Lower lobe of right lung (tissue), 2 donors: ENCODE measurements at regions not wholly inside any gene's neighbourhood (a gene's known extent, or its start where the extent isn't known, plus 50 kb on each side); places are given as distances from the start of the nearest gene placed in this dataset.

Experiments
- ATAC-seq, 2 donors: fragments of 200-7000 bp; cut with Tn5 transposase; one replicate each; pipeline ENCODE4 v1.9.1; 2020 to 2022; ENCODE audit warnings: mild to moderate bottlenecking in 2 of 2, moderate library complexity in 2 of 2
- DNase-seq: peaks from one replicate; pipeline ENCODE4 v3.0.0-alpha.2; 2020
- H3K27ac ChIP-seq: fragments of 200-600 bp; one replicate; pipeline ENCODE4 v1.8.0; 2022
- H3K27me3 ChIP-seq: fragments of 200-600 bp; one replicate; pipeline ENCODE4 v1.8.0; 2022; ENCODE audit warnings: low read depth
- H3K36me3 ChIP-seq: fragments of 200-600 bp; one replicate; pipeline ENCODE4 v1.8.0; 2022; ENCODE audit warnings: mild to moderate bottlenecking
- H3K4me1 ChIP-seq: fragments of 200-600 bp; one replicate; pipeline ENCODE4 v1.8.0; 2022
- H3K4me3 ChIP-seq: fragments of 200-600 bp; one replicate; pipeline ENCODE4 v1.8.0; 2022; ENCODE audit warnings: mild to moderate bottlenecking
- H3K9me3 ChIP-seq: fragments of 200-600 bp; one replicate; pipeline ENCODE4 v1.8.0; 2022
- intact Hi-C: fragments of 100-400 bp; cut with DNase I; formaldehyde crosslinking; loops from one replicate; pipeline ENCODE4 v1.11.0; 2022
- TF ChIP-seq, protein P1 (sequence below): fragments of 200-600 bp; IDR thresholded peaks from one replicate; pipeline ENCODE4 v1.8.0; 2022; ENCODE audit warnings: antibody characterized with exemption, mild to moderate bottlenecking
- donor health status: DM: no; HTN: yes; CAD: no; lungs with severe emphysema.

DNA sequence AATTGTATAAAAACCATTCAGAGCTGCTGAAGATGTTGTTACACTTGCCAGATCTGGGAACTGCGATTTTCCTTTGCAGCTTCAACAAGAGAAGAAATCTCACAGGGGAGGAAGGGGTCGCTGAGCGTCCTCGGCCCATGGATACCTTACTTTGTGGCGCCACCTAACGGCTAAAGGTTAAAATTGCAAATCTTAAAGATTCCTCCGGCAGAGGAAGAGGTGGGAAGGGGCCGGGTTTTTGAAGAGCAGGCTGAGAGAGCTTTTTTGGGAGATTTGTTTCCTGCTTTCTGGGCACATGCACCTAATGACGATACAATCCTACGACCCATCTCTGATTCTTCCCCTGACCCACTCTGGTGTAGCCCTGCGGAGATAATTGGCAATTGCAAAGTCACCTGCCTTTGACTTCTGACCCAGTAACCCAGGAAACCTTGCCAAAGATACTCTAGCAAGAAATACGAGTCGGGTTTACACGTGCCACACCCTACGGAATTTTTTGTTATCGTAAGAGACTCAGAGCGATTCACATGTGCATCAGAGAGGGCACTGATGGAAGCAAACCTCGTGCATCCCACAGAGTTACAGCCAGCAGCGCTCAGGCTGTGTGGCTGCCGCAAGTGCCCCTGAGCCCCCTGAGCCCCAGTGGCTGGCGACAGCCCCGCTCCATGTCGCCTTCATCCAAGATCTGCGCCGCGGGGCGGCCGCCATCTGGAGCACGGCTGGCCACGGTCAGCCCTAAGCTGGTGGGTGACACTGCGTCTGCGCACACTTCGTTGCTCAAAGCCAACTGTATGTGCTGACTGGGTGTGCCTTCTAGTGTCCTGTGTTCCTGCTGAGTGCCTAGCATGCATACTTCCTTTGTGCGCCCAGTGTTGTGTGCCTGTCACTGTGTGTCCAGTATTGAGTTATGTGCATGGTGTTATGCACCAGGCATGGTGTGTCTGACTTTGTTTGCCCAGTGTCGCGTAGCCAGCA, 55.2 kb upstream of the CHRNA7 start:
- H3K4me3 ChIP-seq, result no peak overlapping the region
- H3K27ac ChIP-seq, result no peak overlapping the region
- ATAC-seq (peak; percentile 49 to 54), DNase-seq (no peak)
- H3K4me1 ChIP-seq, result peaks cover 9% of the 10 kb centered on the region
- H3K27me3 ChIP-seq, result peaks cover 43% of the 10 kb centered on the region
- intact Hi-C loops, result no loop called here
- H3K36me3 ChIP-seq, result no peaks in the 10 kb centered on the region
- TF ChIP-seq, protein P1, sequence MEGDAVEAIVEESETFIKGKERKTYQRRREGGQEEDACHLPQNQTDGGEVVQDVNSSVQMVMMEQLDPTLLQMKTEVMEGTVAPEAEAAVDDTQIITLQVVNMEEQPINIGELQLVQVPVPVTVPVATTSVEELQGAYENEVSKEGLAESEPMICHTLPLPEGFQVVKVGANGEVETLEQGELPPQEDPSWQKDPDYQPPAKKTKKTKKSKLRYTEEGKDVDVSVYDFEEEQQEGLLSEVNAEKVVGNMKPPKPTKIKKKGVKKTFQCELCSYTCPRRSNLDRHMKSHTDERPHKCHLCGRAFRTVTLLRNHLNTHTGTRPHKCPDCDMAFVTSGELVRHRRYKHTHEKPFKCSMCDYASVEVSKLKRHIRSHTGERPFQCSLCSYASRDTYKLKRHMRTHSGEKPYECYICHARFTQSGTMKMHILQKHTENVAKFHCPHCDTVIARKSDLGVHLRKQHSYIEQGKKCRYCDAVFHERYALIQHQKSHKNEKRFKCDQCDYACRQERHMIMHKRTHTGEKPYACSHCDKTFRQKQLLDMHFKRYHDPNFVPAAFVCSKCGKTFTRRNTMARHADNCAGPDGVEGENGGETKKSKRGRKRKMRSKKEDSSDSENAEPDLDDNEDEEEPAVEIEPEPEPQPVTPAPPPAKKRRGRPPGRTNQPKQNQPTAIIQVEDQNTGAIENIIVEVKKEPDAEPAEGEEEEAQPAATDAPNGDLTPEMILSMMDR, result peak; percentile 53
- no peaks in the 10 kb centered on the region for H3K9me3 ChIP-seq

DNA sequence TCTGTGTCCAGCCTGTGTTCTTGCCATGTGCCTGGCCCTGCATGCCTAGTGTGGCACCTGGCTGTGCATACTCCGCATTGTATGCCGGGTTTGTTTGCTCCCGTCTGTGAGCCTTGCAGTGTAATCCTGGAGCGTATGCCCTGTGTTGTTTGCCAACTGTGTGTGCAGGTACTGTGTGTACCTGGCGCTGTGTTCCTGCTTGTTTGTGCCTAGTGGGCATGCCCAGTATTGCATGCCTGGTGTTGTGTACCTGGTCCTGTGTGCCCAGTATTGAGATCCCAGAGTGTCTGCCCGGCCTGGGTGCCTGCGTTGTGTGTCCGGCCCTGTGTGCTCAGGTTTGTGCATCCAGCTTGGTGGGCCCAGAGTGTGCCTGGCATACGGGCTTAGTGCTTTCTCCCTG, 54.5 kb upstream of the CHRNA7 start:
- H3K36me3 ChIP-seq, result no peaks in the 10 kb centered on the region
- ATAC-seq, result peak in 1 of 2 donors; percentile 4
- no peak for DNase-seq
- TF ChIP-seq, protein P1, result no peak
- H3K9me3 ChIP-seq, result no peaks in the 10 kb centered on the region
- H3K27ac ChIP-seq, result no peak overlapping the region
- H3K27me3 ChIP-seq, result peaks cover 43% of the 10 kb centered on the region
- no peak overlapping the region for H3K4me3 ChIP-seq
- peaks cover 9% of the 10 kb centered on the region for H3K4me1 ChIP-seq
- intact Hi-C loops, result no loop called here

DNA sequence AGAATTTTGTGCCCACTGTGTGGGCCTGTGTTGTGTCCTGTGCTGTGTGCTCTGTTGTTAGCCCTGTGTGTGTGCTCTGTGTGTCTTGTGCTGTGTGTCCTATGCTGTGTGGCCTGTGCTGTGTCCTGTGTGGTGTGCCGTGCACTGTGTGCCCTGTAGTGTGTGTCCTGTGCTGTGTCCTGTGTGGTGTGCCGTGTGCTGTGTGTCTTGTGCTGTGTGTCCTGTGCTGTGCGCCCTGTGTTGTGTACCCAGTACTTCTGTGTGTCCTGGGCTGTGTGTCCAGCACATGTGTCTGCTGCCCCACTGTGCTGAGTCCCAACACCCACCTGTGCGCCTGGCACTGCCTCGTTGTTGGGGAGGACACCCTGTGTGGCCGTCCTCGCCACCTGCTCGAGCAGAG, 53.2 kb upstream of the CHRNA7 start:
- ATAC-seq (no peak), DNase-seq (no peak)
- no peak overlapping the region for H3K27ac ChIP-seq
- no peaks in the 10 kb centered on the region for H3K9me3 ChIP-seq
- H3K36me3 ChIP-seq, result no peaks in the 10 kb centered on the region
- intact Hi-C loops, result no loop called here
- peaks cover 9% of the 10 kb centered on the region for H3K4me1 ChIP-seq
- TF ChIP-seq, protein P1, result no peak
- no peak overlapping the region for H3K4me3 ChIP-seq
- peaks cover 43% of the 10 kb centered on the region for H3K27me3 ChIP-seq

DNA sequence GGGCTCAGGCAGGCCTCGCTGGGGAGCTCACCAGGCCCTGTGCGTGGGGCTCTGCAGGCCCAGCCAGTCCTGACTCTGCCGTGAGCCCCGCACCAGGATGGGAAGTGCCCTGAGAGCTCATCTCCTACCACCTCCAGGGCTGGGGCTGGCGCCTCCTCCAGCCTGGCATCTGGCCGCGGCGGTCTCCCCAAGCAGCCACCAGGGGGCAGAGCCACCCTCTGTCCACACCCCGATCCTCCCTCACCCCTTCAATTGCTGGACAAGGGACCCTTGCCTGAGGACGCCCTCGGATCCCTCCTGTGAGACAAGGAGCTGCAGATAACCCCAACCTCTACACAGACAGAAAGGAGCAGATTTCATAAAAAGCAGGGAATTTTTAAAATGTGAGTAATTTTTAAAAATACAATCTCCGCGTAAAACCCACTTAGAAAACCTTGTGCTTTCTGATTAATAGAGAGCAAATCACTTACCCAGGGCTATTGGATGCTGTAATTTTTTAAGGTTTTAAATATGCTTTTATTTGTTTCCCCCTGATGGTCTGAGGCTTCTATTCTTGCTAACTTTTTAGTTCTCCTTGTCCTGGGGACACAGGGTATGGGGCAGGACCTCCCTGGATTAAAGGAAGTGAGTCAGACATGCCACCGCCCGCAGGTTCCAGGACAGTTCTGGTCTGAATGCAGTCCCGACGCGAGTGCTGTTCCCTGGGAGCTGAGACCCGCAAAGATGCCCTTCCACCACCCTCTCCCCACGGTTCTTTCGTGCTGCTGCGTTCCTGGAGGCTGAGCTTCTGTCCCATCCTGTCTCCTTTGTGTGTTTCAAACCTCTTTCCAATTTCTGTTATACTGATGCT, 52.3 kb upstream of the CHRNA7 start:
- DNase-seq, result no peak
- Histone ChIP-seq H3K27ac (no peak overlapping the region), H3K36me3 (no peaks in the 10 kb centered on the region), H3K9me3 (no peaks in the 10 kb centered on the region), H3K4me3 (no peak overlapping the region), H3K27me3 (peaks cover 43% of the 10 kb centered on the region), H3K4me1 (peaks cover 9% of the 10 kb centered on the region)
- TF ChIP-seq, protein P1, result peak; percentile 83
- ATAC-seq, result peak; percentile 67 to 71
- intact Hi-C loops, result no loop called here
